Lung (tissue), 11 donors: ENCODE measurements at regions not wholly inside any gene's neighbourhood (a gene's known extent, or its start where the extent isn't known, plus 50 kb on each side); places are given as distances from the start of the nearest gene placed in this dataset.

ENCODE experiments used
- ATAC-seq: fragments of 200-7000 bp; cut with Tn5 transposase; one replicate; pipeline ENCODE4 v1.9.1; 2020; ENCODE audit warnings: moderate number of reproducible peaks; ENCODE audit not compliant: insufficient read depth, low FRiP score
- DNase-seq, 3 donors: peaks; one replicate each; pipeline ENCODE4 v3.0.0-alpha.2; 2013 to 2017
- H3K27ac ChIP-seq, 2 donors: one replicate each; pipeline ENCODE4 v1.5.1; 2013; ENCODE audit warnings: mild to moderate bottlenecking in 2 of 2, moderate library complexity in 2 of 2, control low read depth in 1 of 2, inconsistent platforms in 1 of 2, low read depth in 1 of 2, low read length in 1 of 2
- H3K27me3 ChIP-seq, 3 donors: one replicate each; pipeline ENCODE4 v1.5.1; 2013; ENCODE audit warnings: low read length in 2 of 3; ENCODE audit not compliant: control insufficient read depth in 3 of 3, insufficient read depth in 3 of 3
- H3K36me3 ChIP-seq, 4 donors: one replicate each; pipeline ENCODE4 v1.5.1; 2013; ENCODE audit warnings: low read length in 4 of 4, mild to moderate bottlenecking in 1 of 4, moderate library complexity in 1 of 4; ENCODE audit not compliant: control insufficient read depth in 4 of 4, insufficient read depth in 4 of 4
- H3K4me1 ChIP-seq, 5 donors: one replicate each; pipeline ENCODE4 v1.5.1; 2013; ENCODE audit warnings: low read length in 5 of 5, mild to moderate bottlenecking in 2 of 5, moderate library complexity in 1 of 5; ENCODE audit not compliant: control insufficient read depth in 5 of 5, insufficient read depth in 5 of 5
- H3K4me3 ChIP-seq: one replicate; pipeline ENCODE4 v1.5.1; 2013; ENCODE audit warnings: mild to moderate bottlenecking, control low read depth, moderate library complexity
- H3K9ac ChIP-seq, 2 donors: one replicate each; pipeline ENCODE4 v1.5.1; 2013; ENCODE audit warnings: low read length in 2 of 2, control low read depth in 1 of 2; ENCODE audit not compliant: insufficient read depth in 1 of 2
- H3K9me3 ChIP-seq, 4 donors: one replicate each; pipeline ENCODE4 v1.5.1; 2013; ENCODE audit warnings: low read length in 3 of 4, mild to moderate bottlenecking in 1 of 4, moderate library complexity in 1 of 4; ENCODE audit not compliant: control insufficient read depth in 4 of 4, insufficient read depth in 3 of 4
- WGBS, 2 donors: extraction: QIAGEN DNeasy Blood & Tissue Kit; methylation state at CpG; one replicate each; pipeline ENCODE4 v1.1.7; 2013; 5-methylcytosine and 5-hydroxymethylcytosine counted together
- TF ChIP-seq, protein P1 (sequence below): IDR thresholded peaks from 2 replicates; pipeline ENCODE4 v1.5.1; 2012; ENCODE audit warnings: mild to moderate bottlenecking; ENCODE audit errors: control extremely low read depth, extremely low read depth
- donor health status: control.
- donor health status: control.
- donor health status: Bipolar disorder and iron deficiency.
- donor health status: healthy.
- donor health status: DM: yes; HTN: yes; CAD: no.

DNA sequence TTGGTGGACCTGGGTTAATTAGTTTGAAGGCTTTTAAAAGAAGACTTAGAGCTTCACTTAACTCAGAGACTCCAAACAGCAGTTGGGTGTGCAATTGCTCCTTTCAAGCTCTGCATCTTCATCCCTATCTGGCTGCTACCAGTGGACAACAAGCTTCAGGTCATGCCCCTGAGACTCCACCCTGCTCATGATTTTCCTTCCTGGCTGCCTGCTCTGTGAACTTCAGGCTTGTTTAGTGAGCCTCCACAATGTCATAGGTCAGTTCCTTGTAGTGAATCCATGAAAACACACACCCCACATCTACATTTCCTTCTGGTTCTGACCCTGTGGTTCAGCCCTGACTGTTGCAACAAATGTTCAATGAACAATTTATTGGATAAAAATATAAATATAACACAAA, 61.1 kb upstream of the MARCKS start:
- Histone ChIP-seq H3K9me3 (no peaks in the 10 kb centered on the region), H3K9ac (no peak overlapping the region), H3K36me3 (no peaks in the 10 kb centered on the region), H3K27ac (no peak overlapping the region), H3K4me1 (no peaks in the 10 kb centered on the region), H3K4me3 (no peak overlapping the region), H3K27me3 (no peaks in the 10 kb centered on the region)
- TF ChIP-seq, protein P1, sequence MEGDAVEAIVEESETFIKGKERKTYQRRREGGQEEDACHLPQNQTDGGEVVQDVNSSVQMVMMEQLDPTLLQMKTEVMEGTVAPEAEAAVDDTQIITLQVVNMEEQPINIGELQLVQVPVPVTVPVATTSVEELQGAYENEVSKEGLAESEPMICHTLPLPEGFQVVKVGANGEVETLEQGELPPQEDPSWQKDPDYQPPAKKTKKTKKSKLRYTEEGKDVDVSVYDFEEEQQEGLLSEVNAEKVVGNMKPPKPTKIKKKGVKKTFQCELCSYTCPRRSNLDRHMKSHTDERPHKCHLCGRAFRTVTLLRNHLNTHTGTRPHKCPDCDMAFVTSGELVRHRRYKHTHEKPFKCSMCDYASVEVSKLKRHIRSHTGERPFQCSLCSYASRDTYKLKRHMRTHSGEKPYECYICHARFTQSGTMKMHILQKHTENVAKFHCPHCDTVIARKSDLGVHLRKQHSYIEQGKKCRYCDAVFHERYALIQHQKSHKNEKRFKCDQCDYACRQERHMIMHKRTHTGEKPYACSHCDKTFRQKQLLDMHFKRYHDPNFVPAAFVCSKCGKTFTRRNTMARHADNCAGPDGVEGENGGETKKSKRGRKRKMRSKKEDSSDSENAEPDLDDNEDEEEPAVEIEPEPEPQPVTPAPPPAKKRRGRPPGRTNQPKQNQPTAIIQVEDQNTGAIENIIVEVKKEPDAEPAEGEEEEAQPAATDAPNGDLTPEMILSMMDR: no peak
- no peak for DNase-seq
- no peak for ATAC-seq

DNA sequence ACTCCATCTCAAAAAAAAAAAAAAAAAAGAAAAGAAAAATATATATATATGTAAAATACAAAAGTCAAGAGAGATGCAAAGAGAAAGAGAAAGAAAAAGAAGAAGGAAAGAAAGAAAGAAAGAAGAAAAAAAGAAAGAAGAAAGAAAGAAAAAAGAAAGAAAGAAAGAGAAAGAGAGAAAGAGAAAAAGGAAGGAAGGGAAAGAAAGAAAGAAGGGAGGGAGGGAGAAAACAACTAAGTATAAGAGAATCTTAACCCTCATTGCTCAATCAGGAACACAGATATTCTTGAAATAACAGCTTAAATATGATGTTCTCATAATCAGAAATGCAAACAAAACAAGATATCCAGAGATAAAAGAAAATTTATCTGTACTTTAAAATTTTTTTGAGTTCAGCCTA, 54.4 kb upstream of the MARCKS start:
- ATAC-seq: no peak
- TF ChIP-seq, protein P1: no peak
- DNase-seq: no peak

DNA sequence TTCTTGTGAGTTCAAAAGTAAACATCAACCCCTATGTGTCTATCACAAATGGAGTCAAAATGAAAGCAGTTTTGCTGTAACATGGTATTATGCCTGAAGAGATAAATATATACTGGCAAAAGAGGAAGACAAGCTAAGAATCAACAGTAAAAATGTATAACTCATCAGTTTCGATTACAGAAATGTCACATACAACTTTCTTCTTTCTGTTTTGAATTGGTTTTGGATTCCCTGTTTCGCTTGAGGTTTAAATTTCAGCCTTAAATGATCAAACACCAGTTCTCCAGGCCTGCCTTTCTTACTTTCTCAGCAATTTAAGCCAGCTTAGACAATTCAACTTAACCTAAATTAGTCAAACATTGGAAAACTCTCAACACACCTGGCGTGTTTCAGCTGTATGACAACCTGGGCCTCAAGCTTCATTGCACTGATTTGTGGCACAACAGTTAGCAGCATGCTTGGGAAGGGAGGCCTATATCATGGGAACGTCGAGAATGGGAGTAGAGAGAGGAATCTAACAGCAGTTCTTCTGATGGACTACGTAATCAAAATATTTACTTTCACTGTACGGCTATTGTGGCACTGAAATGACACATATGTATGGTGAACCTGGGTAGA, 51.9 kb upstream of the MARCKS start:
- H3K27me3 ChIP-seq: no peaks in the 10 kb centered on the region
- DNase-seq: peak in 2 of 3 donors; percentile 50 to 68
- WGBS, 2 donors: 68 to 70% methylated on average over 7 of the region's 7 CpGs
- H3K9ac ChIP-seq: no peak overlapping the region
- TF ChIP-seq, protein P1: no peak
- H3K36me3 ChIP-seq: no peaks in the 10 kb centered on the region
- no peak overlapping the region for H3K27ac ChIP-seq
- H3K4me3 ChIP-seq: no peak overlapping the region
- H3K4me1 ChIP-seq: peaks cover 0 to 11% (median 0%) of the 10 kb centered on the region in 5 donors
- no peak for ATAC-seq
- H3K9me3 ChIP-seq: no peaks in the 10 kb centered on the region

More for the DNA sequence above, 54.4 kb upstream of the MARCKS start:
- Histone ChIP-seq H3K9ac (no peak overlapping the region), H3K36me3 (no peaks in the 10 kb centered on the region), H3K27me3 (no peaks in the 10 kb centered on the region), H3K9me3 (no peaks in the 10 kb centered on the region), H3K27ac (no peak overlapping the region), H3K4me1 (peaks cover 0 to 11% (median 0%) of the 10 kb centered on the region in 5 donors), H3K4me3 (no peak overlapping the region)
